ENCODE measurements at regions not wholly inside any gene's neighbourhood (a gene's known extent, or its start where the extent isn't known, plus 50 kb on each side); places are given as distances from the start of the nearest gene placed in this dataset.

DNA sequence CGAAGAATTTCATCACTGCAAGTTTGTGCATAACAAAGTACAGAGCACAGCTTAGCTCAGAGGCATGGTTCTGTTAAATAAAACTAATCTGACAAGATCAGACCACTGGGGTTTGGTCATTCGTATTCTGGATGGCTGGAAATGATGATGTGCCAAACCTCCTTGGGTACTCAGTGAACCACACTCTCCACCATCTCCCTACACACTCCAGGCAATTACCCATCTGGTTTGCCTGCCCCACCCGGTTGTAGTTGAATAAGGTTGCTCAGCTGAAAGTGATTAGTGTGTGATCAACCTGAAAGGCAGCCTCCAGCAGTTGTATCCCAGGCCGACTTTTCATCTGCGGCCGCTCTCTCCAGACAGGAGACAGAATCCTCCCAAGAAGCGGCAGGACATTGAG is 371.4 kb downstream of the TLE1 start:
- ATAC-seq (no peak), FAIRE-seq (no peak), DNase-seq (ENCODE audit: extremely low read depth in 1 of 4, low spot score in 3 of 4) (no peak)
- Histone ChIP-seq H3K27me3 (ENCODE audit: control insufficient read depth in 2 of 2, insufficient read depth in 2 of 2, low read length in 2 of 2) (no peaks in the 10 kb centered on the region), H3K4me2 (ENCODE audit: insufficient read depth, low read length) (no peak overlapping the region), H3K36me3 (ENCODE audit: control insufficient read depth, insufficient read depth, low read length) (no peaks in the 10 kb centered on the region), H3K79me2 (ENCODE audit: control insufficient read depth, insufficient read depth, low read length) (no peaks in the 10 kb centered on the region), H2AFZ (ENCODE audit: low read depth, low read length) (no peak overlapping the region), H3K27ac (ENCODE audit: extremely low read depth, low read depth, low read length) (no peak overlapping the region), H3K9me3 (replicated peaks; ENCODE audit: control insufficient read depth, insufficient read depth, low read depth, low read length) (no peaks in the 10 kb centered on the region), H3K9ac (ENCODE audit: insufficient read depth in 1 of 2, low read depth in 2 of 2, low read length in 2 of 2) (no peak overlapping the region), H3K4me3 (no peak overlapping the region), H3K9me1 (ENCODE audit: control insufficient read depth, insufficient read depth, low read length) (no peaks in the 10 kb centered on the region), H3K4me1 (replicated peaks in 1 of 2; ENCODE audit: control insufficient read depth in 2 of 2, insufficient read depth in 2 of 2, low read length in 2 of 2) (no peaks in the 10 kb centered on the region), H4K20me1 (replicated peaks; ENCODE audit: control insufficient read depth, insufficient read depth, low read length) (no peaks in the 10 kb centered on the region)
- 0% methylated on average over 3 of the region's 7 CpGs for WGBS (ENCODE audit: insufficient coverage, low coverage, missing lambda C conversion rate)
- POLR2A ChIA-PET: no interaction called here
- BruUV-seq (replicated peaks): no TSS peak
- in situ Hi-C loops (cut with MboI): no loop called here
- intact Hi-C loops (cut with micrococcal nuclease): no loop called here
- TF ChIP-seq NONO (IDR thresholded peaks at IDR 0.05; ENCODE audit: low read depth in 2 of 2, low read length in 1 of 2) (no peak), ZNF384 (IDR thresholded peaks at IDR 0.05; ENCODE audit: low read depth, low read length) (no peak), NCOA1 (IDR thresholded peaks at IDR 0.05; ENCODE audit: low read depth) (no peak), DMBX1 (CRISPR knock-in tag; IDR thresholded peaks at IDR 0.05; ENCODE audit: borderline replicate concordance) (no peak), PCBP1 (IDR thresholded peaks at IDR 0.05; ENCODE audit: low read depth, low read length, poor library complexity, severe bottlenecking) (no peak), POU5F1 (IDR thresholded peaks at IDR 0.05; ENCODE audit: borderline replicate concordance, low read depth, low read length, partially characterized antibody) (no peak), CCNT2 (IDR thresholded peaks at IDR 0.05; ENCODE audit: borderline replicate concordance, extremely low read depth, insufficient read length, low read depth, low read length) (no peak), POLR3G (IDR thresholded peaks at IDR 0.05; ENCODE audit: extremely low read depth, insufficient read length, insufficient replicate concordance) (no peak)
- CTCF ChIA-PET (ENCODE audit: low intra/inter-chr PET ratio): no interaction called here
